ENCODE measurements at regions not wholly inside any gene's neighbourhood (a gene's known extent, or its start where the extent isn't known, plus 50 kb on each side); places are given as distances from the start of the nearest gene placed in this dataset.
"Not testable (repeated sequence)": the region's sequence is repeated elsewhere in the genome, so short reads cannot be mapped to it uniquely, and the experiment has no call there.

DNA sequence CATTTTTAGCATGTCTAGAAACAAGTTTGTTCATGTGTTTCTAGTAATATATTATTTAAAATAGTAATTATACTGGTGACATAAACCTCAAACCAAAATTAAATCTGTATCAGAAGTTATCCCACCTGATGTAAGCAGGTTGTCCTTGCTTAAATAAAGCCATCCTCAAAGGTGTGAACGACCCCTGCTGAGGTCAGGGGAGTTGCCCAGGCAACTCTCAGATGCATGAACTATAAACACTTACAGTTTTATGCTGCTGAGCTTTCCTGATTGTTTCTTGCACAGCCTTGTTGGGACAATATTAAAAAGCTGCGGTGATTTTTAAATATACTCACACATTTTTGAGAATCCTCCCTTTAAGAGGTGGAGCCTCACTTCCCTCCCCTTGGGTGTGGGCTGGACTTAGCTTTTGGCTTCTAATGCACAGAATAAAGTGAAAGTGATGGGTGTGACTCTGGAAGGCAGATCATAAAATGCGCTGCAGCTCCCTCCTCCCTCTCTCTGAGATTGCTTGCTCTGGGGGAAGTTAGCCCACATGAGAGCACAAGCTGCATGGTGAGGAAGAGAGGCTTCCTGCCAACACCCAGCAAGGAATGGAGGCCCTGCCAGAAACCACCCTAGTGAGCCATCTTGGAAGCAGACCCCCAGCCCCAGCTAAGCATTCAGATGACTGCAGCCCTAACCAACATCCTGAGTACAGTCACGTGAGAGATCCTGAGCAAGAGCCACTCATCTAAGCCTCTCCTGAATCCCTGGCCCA, 152.7 kb downstream of the SKIDA1 start:
- H3K36me3 Mint-ChIP-seq (ENCODE audit: low read depth) = no peaks in the 10 kb centered on the region
- DNase-seq (peak; percentile 57), ATAC-seq (peak; percentile 95)
- H3K27ac Mint-ChIP-seq = peak overlapping the region; percentile 43
- ChIA-PET POLR2A (no interaction called here), CTCF (no interaction called here)
- no peaks in the 10 kb centered on the region for H3K9me3 Mint-ChIP-seq
- H3K27me3 Mint-ChIP-seq = no peaks in the 10 kb centered on the region
- H3K4me3 Mint-ChIP-seq = peak overlapping the region; percentile 25
- TF ChIP-seq, protein P1, sequence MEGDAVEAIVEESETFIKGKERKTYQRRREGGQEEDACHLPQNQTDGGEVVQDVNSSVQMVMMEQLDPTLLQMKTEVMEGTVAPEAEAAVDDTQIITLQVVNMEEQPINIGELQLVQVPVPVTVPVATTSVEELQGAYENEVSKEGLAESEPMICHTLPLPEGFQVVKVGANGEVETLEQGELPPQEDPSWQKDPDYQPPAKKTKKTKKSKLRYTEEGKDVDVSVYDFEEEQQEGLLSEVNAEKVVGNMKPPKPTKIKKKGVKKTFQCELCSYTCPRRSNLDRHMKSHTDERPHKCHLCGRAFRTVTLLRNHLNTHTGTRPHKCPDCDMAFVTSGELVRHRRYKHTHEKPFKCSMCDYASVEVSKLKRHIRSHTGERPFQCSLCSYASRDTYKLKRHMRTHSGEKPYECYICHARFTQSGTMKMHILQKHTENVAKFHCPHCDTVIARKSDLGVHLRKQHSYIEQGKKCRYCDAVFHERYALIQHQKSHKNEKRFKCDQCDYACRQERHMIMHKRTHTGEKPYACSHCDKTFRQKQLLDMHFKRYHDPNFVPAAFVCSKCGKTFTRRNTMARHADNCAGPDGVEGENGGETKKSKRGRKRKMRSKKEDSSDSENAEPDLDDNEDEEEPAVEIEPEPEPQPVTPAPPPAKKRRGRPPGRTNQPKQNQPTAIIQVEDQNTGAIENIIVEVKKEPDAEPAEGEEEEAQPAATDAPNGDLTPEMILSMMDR (IDR thresholded peaks at IDR 0.05) = no peak
- H3K4me1 Mint-ChIP-seq (ENCODE audit: low read depth) = peaks cover 6% of the 10 kb centered on the region
- intact Hi-C loops (cut with micrococcal nuclease) = no loop called here

DNA sequence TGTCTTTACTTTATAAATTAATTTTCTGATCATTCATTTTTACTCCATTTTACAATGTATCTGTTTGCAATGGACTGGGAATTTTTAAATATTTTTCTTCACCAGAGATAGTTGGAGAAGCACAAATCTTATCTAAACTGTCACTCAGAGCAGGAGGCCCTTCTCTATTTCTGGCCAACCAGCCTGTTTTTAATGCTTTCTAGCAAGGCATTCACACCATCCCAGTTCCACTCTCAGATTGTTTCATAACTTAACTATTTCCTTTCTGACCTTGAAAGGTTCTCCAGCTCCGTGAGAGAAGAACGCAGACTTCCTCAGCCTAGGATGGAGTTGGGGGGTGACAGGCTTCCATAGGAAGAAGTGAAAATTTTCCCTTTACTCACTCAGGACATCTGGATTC, 155.8 kb downstream of the SKIDA1 start:
- ATAC-seq (no peak), DNase-seq (no peak)
- TF ChIP-seq, protein P1 (IDR thresholded peaks at IDR 0.05) = no peak
- Mint-ChIP-seq H3K27ac (no peak overlapping the region), H3K9me3 (no peaks in the 10 kb centered on the region), H3K27me3 (no peaks in the 10 kb centered on the region), H3K4me3 (no peak overlapping the region), H3K4me1 (ENCODE audit: low read depth) (peaks cover 6% of the 10 kb centered on the region), H3K36me3 (ENCODE audit: low read depth) (no peaks in the 10 kb centered on the region)
- ChIA-PET CTCF (interaction anchor here (1.8 kb wide), 1 partner anchor 12 kb away, joined by 5 read pairs; no protein-coding TSS in a partner anchor), POLR2A (no interaction called here)
- intact Hi-C loops (cut with micrococcal nuclease) = no loop called here

DNA sequence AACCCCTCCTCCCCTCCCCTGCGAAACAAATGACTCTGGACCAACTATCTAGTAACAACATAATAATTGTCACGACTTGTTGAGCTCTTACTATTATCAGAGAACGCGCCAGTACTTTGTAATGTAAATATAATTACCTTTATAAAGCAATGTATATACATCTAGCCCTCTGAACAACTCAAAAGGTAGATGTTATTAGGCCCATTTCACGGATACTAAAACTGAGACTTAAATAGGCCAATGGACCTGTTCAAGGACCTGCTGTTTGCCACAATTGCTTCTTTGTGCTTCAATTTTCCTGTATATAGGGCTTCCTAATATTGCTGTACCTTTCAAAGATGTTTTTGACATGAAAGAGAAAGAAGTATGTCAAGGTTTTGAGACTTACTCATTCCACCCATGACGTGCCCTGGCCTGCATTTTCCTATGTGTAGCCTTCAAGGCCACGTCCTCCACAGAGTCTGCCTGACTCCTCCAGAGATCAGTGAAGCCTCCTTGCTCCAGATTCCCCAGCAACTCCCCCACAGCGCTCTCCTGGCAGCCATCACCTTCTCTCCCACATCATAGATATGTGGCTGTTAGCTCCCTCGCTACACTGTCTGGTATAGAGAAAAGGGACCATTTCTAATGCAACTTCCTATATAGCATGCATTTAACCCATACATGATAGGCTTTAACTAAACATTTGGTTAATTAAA, 156.6 kb downstream of the SKIDA1 start:
- CTCF ChIA-PET = interaction anchor here (1.8 kb wide), 1 partner anchor 11 kb away, joined by 5 read pairs; no protein-coding TSS in a partner anchor
- Mint-ChIP-seq H3K36me3 (ENCODE audit: low read depth) (no peaks in the 10 kb centered on the region), H3K4me3 (no peak overlapping the region), H3K9me3 (no peaks in the 10 kb centered on the region), H3K27ac (no peak overlapping the region), H3K27me3 (no peaks in the 10 kb centered on the region), H3K4me1 (ENCODE audit: low read depth) (peaks cover 6% of the 10 kb centered on the region)
- DNase-seq (no peak), ATAC-seq (no peak)
- POLR2A ChIA-PET = no interaction called here
- TF ChIP-seq, protein P1 (IDR thresholded peaks at IDR 0.05) = no peak
- intact Hi-C loops (cut with micrococcal nuclease) = no loop called here

DNA sequence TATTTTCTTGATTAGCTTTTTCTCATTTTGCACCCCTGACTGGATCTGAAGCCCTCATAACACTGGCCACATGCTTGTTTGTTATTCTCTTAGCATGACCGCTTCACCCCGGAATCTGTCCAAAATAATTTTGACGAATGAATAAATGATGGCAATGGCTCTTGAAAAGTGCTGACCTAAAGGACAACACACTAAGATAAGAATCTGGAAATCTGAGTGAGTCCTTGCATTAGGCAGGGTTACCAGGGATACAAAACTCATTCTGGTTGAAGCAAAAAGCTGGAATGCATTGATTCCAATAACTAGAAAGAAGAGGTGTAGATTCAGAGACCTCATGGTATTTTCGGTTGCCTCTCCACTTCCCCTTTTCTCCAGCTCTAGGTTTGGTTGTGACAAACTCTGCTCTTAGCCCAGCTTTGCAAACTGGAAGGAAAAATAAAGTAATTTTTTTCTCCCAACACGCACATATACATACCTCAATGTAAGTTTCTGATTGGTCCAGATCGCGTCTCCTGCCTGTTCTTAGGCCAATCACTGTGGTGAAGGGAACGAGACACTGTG, 157.4 kb downstream of the SKIDA1 start:
- POLR2A ChIA-PET = no interaction called here
- TF ChIP-seq, protein P1 (IDR thresholded peaks at IDR 0.05) = no peak
- intact Hi-C loops (cut with micrococcal nuclease) = no loop called here
- CTCF ChIA-PET = interaction anchor here (1.8 kb wide), 1 partner anchor 11 kb away, joined by 5 read pairs; no protein-coding TSS in a partner anchor
- H3K27me3 Mint-ChIP-seq = no peaks in the 10 kb centered on the region
- H3K4me3 Mint-ChIP-seq = no peak overlapping the region
- H3K27ac Mint-ChIP-seq = no peak overlapping the region
- no peak for DNase-seq
- peaks cover 5% of the 10 kb centered on the region for H3K4me1 Mint-ChIP-seq (ENCODE audit: low read depth)
- H3K9me3 Mint-ChIP-seq = no peaks in the 10 kb centered on the region
- ATAC-seq = no peak
- H3K36me3 Mint-ChIP-seq (ENCODE audit: low read depth) = no peaks in the 10 kb centered on the region

- intact Hi-C loops (cut with micrococcal nuclease); H3K27ac Mint-ChIP-seq; ATAC-seq; H3K36me3 Mint-ChIP-seq (ENCODE audit: low read depth); CTCF ChIA-PET; POLR2A ChIA-PET; H3K4me3 Mint-ChIP-seq; DNase-seq; H3K27me3 Mint-ChIP-seq; H3K9me3 Mint-ChIP-seq; H3K4me1 Mint-ChIP-seq (ENCODE audit: low read depth): not testable (repeated sequence)
These were observed 159.4 kb downstream of the SKIDA1 start for GRCh38 chr10:21366108-21366507.
